A549 (cell line): ENCODE measurements at regions not wholly inside any gene's neighbourhood (a gene's known extent, or its start where the extent isn't known, plus 50 kb on each side); places are given as distances from the start of the nearest gene placed in this dataset.

ENCODE experiments used
- CHD4 ChIP-seq: fragments of 200-600 bp; sonication (generic); IDR thresholded peaks from 2 replicates; pipeline ENCODE4 v1.6.1; 2016; ENCODE audit warnings: antibody characterized with exemption, mild to moderate bottlenecking, borderline replicate concordance
- CTCF ChIP-seq: fragments of >200 bp; sonication (Bioruptor Twin); formaldehyde crosslinking; IDR thresholded peaks from 3 replicates; pipeline ENCODE4 v1.5.1; 2016
- GATA3 ChIP-seq: IDR thresholded peaks from 2 replicates; pipeline ENCODE4 v1.6.1; 2012; ENCODE audit warnings: borderline replicate concordance
- HOXA7 ChIP-seq: fragments of 250-450 bp; sonication (Bioruptor Pico); IDR thresholded peaks from 2 replicates; pipeline ENCODE4 v1.5.0; 2020; ENCODE audit warnings: mild to moderate bottlenecking, moderate library complexity
- KDM1A ChIP-seq: fragments of 200-600 bp; sonication (generic); IDR thresholded peaks from 2 replicates; pipeline ENCODE4 v1.6.1; 2016; ENCODE audit warnings: low read depth, mild to moderate bottlenecking
- PHF8 ChIP-seq: fragments of 200-600 bp; sonication (generic); IDR thresholded peaks from 2 replicates; pipeline ENCODE4 v1.6.1; 2016; ENCODE audit warnings: low read depth, mild to moderate bottlenecking, antibody characterized with exemption, moderate library complexity, borderline replicate concordance
- RFX5 ChIP-seq: fragments of 450-650 bp; IDR thresholded peaks from 2 replicates; pipeline ENCODE4 v1.7.1; 2014; ENCODE audit warnings: antibody characterized with exemption, mild to moderate bottlenecking, moderate library complexity
- SMC3 ChIP-seq: fragments of >200 bp; sonication (Bioruptor Twin); formaldehyde crosslinking; IDR thresholded peaks from 3 replicates; pipeline ENCODE4 v1.6.1; 2018; ENCODE audit warnings: inconsistent platforms
- TF ChIP-seq, protein P1 (sequence below): IDR thresholded peaks from 2 replicates; pipeline ENCODE4 v1.6.1; 2012; ENCODE audit warnings: low read depth, borderline replicate concordance
- TF ChIP-seq, protein P2 (sequence below): fragments of 200-600 bp; sonication (generic); IDR thresholded peaks from 2 replicates; pipeline ENCODE4 v1.6.1; 2016; ENCODE audit warnings: antibody characterized with exemption, mild to moderate bottlenecking, moderate library complexity

- TF ChIP-seq HOXA7 (CRISPR knock-in tag): no peak
- no peak for TF ChIP-seq KDM1A
- TF ChIP-seq, protein P1, sequence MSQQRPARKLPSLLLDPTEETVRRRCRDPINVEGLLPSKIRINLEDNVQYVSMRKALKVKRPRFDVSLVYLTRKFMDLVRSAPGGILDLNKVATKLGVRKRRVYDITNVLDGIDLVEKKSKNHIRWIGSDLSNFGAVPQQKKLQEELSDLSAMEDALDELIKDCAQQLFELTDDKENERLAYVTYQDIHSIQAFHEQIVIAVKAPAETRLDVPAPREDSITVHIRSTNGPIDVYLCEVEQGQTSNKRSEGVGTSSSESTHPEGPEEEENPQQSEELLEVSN: no peak
- no peak for TF ChIP-seq GATA3
- no peak for TF ChIP-seq CTCF
- no peak for TF ChIP-seq CHD4
- TF ChIP-seq SMC3: no peak
- TF ChIP-seq, protein P2, sequence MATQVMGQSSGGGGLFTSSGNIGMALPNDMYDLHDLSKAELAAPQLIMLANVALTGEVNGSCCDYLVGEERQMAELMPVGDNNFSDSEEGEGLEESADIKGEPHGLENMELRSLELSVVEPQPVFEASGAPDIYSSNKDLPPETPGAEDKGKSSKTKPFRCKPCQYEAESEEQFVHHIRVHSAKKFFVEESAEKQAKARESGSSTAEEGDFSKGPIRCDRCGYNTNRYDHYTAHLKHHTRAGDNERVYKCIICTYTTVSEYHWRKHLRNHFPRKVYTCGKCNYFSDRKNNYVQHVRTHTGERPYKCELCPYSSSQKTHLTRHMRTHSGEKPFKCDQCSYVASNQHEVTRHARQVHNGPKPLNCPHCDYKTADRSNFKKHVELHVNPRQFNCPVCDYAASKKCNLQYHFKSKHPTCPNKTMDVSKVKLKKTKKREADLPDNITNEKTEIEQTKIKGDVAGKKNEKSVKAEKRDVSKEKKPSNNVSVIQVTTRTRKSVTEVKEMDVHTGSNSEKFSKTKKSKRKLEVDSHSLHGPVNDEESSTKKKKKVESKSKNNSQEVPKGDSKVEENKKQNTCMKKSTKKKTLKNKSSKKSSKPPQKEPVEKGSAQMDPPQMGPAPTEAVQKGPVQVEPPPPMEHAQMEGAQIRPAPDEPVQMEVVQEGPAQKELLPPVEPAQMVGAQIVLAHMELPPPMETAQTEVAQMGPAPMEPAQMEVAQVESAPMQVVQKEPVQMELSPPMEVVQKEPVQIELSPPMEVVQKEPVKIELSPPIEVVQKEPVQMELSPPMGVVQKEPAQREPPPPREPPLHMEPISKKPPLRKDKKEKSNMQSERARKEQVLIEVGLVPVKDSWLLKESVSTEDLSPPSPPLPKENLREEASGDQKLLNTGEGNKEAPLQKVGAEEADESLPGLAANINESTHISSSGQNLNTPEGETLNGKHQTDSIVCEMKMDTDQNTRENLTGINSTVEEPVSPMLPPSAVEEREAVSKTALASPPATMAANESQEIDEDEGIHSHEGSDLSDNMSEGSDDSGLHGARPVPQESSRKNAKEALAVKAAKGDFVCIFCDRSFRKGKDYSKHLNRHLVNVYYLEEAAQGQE: no peak
- no peak for TF ChIP-seq PHF8
- TF ChIP-seq RFX5: no peak
Measured at GRCh38 chr15:89401631-89402517, 67.2 kb upstream of the POLG start.
